Fibroblast of lung (primary cell): ENCODE measurements at regions not wholly inside any gene's neighbourhood (a gene's known extent, or its start where the extent isn't known, plus 50 kb on each side); places are given as distances from the start of the nearest gene placed in this dataset.

Source experiments
- DNase-seq, 2 donors: peaks; one replicate each; pipeline versions ENCODE4 v3.0.0 to v3.0.0-alpha.2; 2010; ENCODE audit warnings: low read depth in 2 of 2
- H2AFZ ChIP-seq: 2 replicates; pipeline ENCODE4 v1.5.1; 2012; ENCODE audit warnings: low read length, control low read depth, inconsistent platforms
- H3K27ac ChIP-seq: 2 replicates; pipeline ENCODE4 v1.5.1; 2011; ENCODE audit warnings: low read length, control low read depth; ENCODE audit not compliant: insufficient read depth
- H3K27me3 ChIP-seq: 2 replicates; pipeline ENCODE4 v1.5.1; 2011; ENCODE audit warnings: mild to moderate bottlenecking, low read length; ENCODE audit not compliant: control insufficient read depth, insufficient read depth
- H3K36me3 ChIP-seq: 2 replicates; pipeline ENCODE4 v1.5.1; 2011; ENCODE audit warnings: low read length; ENCODE audit not compliant: control insufficient read depth, insufficient read depth
- H3K4me1 ChIP-seq: 2 replicates; pipeline ENCODE4 v1.5.1; 2011; ENCODE audit warnings: low read length; ENCODE audit not compliant: control insufficient read depth, insufficient read depth; ENCODE audit errors: extremely low read depth
- H3K4me2 ChIP-seq: 2 replicates; pipeline ENCODE4 v1.5.1; 2011; ENCODE audit warnings: low read length, control low read depth; ENCODE audit not compliant: insufficient read depth; ENCODE audit errors: extremely low read depth
- H3K4me3 ChIP-seq, 4 experiments: fragments of 200-600 bp in 1 of 4; sonication (generic) in 1 of 4; replicated peaks in 1 of 4; 2 replicates each; pipeline ENCODE4 v1.5.1; 2011 to 2016; ENCODE audit warnings: low read length in 4 of 4, low read depth in 3 of 4, mild to moderate bottlenecking in 3 of 4, control low read depth in 2 of 4, inconsistent platforms in 1 of 4, mixed read lengths in 1 of 4; ENCODE audit not compliant: insufficient read depth in 1 of 4; ENCODE audit errors: control extremely low read depth in 1 of 4
- H3K79me2 ChIP-seq: 2 replicates; pipeline ENCODE4 v1.5.1; 2012; ENCODE audit warnings: mild to moderate bottlenecking, low read length, inconsistent platforms; ENCODE audit not compliant: control insufficient read depth, insufficient read depth
- H3K9ac ChIP-seq: 2 replicates; pipeline ENCODE4 v1.5.1; 2011; ENCODE audit warnings: mild to moderate bottlenecking, low read length, control low read depth; ENCODE audit not compliant: insufficient read depth
- H3K9me3 ChIP-seq: 2 replicates; pipeline ENCODE4 v1.5.1; 2012; ENCODE audit warnings: low read depth, low read length; ENCODE audit not compliant: control insufficient read depth, insufficient read depth
- H4K20me1 ChIP-seq: 2 replicates; pipeline ENCODE4 v1.5.1; 2011; ENCODE audit warnings: low read length; ENCODE audit not compliant: control insufficient read depth, insufficient read depth; ENCODE audit errors: extremely low read depth
- EZH2 ChIP-seq: IDR thresholded peaks from 2 replicates; pipeline ENCODE4 v1.5.1; 2012; ENCODE audit warnings: low read length, control low read depth, mild to moderate bottlenecking; ENCODE audit errors: missing control alignments
- TF ChIP-seq, protein P1 (sequence below), 2 donors: IDR thresholded peaks in 1 of 2; conservative IDR thresholded peaks in 1 of 2; 1 replicate in 1 of 2; 2 replicates in 1 of 2; pipeline ENCODE4 v1.5.1; 2011 to 2012; ENCODE audit warnings: low read length in 2 of 2, control low read depth in 1 of 2, inconsistent platforms in 1 of 2, low read depth in 1 of 2, mild to moderate bottlenecking in 1 of 2

DNA sequence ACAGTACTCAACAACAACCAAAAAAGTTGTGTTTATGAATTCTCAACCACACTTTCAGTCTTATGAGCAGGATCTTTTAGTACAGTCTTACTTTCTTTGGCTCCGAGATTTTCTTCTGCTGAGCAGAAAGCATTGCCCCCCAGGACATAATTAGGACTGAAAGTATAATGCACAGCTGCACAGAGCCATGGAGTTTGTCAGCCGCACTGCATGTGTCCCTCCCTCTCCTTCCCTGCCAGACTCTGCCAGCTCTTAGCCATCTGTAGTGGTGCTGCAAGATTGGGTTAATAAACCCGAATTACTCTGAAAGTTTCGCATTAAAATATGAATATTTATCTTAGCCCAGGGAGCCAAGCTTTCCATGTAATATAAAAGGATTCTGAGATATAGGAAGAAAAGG is 179.6 kb upstream of the PTCHD4 start:
- H2AFZ ChIP-seq: no peak overlapping the region
- no peak overlapping the region for H3K9ac ChIP-seq
- H3K36me3 ChIP-seq: no peaks in the 10 kb centered on the region
- H4K20me1 ChIP-seq: no peaks in the 10 kb centered on the region
- no peak for TF ChIP-seq EZH2
- TF ChIP-seq, protein P1, sequence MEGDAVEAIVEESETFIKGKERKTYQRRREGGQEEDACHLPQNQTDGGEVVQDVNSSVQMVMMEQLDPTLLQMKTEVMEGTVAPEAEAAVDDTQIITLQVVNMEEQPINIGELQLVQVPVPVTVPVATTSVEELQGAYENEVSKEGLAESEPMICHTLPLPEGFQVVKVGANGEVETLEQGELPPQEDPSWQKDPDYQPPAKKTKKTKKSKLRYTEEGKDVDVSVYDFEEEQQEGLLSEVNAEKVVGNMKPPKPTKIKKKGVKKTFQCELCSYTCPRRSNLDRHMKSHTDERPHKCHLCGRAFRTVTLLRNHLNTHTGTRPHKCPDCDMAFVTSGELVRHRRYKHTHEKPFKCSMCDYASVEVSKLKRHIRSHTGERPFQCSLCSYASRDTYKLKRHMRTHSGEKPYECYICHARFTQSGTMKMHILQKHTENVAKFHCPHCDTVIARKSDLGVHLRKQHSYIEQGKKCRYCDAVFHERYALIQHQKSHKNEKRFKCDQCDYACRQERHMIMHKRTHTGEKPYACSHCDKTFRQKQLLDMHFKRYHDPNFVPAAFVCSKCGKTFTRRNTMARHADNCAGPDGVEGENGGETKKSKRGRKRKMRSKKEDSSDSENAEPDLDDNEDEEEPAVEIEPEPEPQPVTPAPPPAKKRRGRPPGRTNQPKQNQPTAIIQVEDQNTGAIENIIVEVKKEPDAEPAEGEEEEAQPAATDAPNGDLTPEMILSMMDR (conservative IDR thresholded peaks at IDR 0.05 in 1 of 2, IDR thresholded peaks at IDR 0.05 in 1 of 2; ENCODE audit: low read depth in 1 of 2, low read length in 2 of 2): no peak
- H3K4me2 ChIP-seq: no peak overlapping the region
- H3K27ac ChIP-seq: no peak overlapping the region
- DNase-seq: no peak
- H3K4me1 ChIP-seq: no peaks in the 10 kb centered on the region
- H3K79me2 ChIP-seq: no peaks in the 10 kb centered on the region
- H3K9me3 ChIP-seq: no peaks in the 10 kb centered on the region
- H3K27me3 ChIP-seq: no peaks in the 10 kb centered on the region
- no peak overlapping the region for H3K4me3 ChIP-seq

DNA sequence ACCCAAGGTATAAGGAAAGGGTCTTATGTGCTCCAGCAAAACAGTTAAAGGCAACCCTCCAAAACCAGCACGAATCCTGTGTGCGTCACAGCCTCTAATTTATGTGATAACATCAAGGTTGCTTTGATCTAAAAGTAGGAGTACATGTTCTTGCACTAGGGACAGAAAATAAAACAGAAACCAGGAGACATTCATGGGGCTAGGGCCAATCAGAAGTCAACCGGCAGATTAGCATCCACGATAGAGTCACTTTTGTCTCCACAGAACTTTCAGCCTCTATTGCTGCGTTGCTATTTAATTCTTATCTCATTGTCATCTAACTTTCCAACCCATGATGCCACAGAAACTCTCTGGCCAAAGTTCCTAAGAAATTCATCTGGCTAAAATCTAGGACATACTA is 178.8 kb upstream of the PTCHD4 start:
- Histone ChIP-seq H3K79me2 (no peaks in the 10 kb centered on the region), H2AFZ (no peak overlapping the region), H3K9me3 (no peaks in the 10 kb centered on the region), H3K27ac (no peak overlapping the region), H4K20me1 (no peaks in the 10 kb centered on the region), H3K27me3 (no peaks in the 10 kb centered on the region), H3K4me2 (no peak overlapping the region), H3K4me1 (no peaks in the 10 kb centered on the region), H3K4me3 (no peak overlapping the region), H3K9ac (no peak overlapping the region), H3K36me3 (no peaks in the 10 kb centered on the region)
- DNase-seq: no peak
- TF ChIP-seq, protein P1 (conservative IDR thresholded peaks at IDR 0.05 in 1 of 2, IDR thresholded peaks at IDR 0.05 in 1 of 2; ENCODE audit: low read depth in 1 of 2, low read length in 2 of 2): no peak
- no peak for TF ChIP-seq EZH2

DNA sequence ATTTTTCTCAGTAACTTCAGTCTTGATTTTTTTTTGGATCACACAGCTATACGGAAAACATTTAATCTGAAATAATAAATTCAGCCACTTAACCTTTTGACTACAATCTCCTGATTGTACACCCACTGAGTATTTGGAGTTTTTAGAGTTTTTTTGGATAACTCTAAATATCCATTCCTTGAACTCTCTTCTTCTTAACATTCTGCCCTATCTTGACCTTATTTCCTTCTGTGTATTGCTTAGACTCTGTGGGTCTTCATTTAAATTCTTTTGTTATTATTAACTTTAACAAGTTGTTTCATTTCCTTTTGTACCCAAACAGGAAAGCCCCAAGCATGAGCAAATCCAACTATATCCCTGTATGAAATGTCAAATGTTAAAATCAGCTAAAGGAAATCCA is 170.2 kb upstream of the PTCHD4 start:
- no peak overlapping the region for H3K4me3 ChIP-seq
- no peak overlapping the region for H3K9ac ChIP-seq
- H3K27ac ChIP-seq: no peak overlapping the region
- no peak for DNase-seq
- H4K20me1 ChIP-seq: no peaks in the 10 kb centered on the region
- no peaks in the 10 kb centered on the region for H3K27me3 ChIP-seq
- TF ChIP-seq, protein P1 (conservative IDR thresholded peaks at IDR 0.05 in 1 of 2, IDR thresholded peaks at IDR 0.05 in 1 of 2; ENCODE audit: low read depth in 1 of 2, low read length in 2 of 2): no peak
- TF ChIP-seq EZH2: no peak
- H3K4me2 ChIP-seq: no peak overlapping the region
- no peaks in the 10 kb centered on the region for H3K79me2 ChIP-seq
- no peak overlapping the region for H2AFZ ChIP-seq
- H3K36me3 ChIP-seq: no peaks in the 10 kb centered on the region
- H3K4me1 ChIP-seq: no peaks in the 10 kb centered on the region
- H3K9me3 ChIP-seq: no peaks in the 10 kb centered on the region
